AG04450 (cell line): ENCODE measurements at regions not wholly inside any gene's neighbourhood (a gene's known extent, or its start where the extent isn't known, plus 50 kb on each side); places are given as distances from the start of the nearest gene placed in this dataset.

ENCODE experiments used
- CTCF ChIA-PET: fragments of 300-600, 350-600 bp; formaldehyde crosslinking; extraction: SDS; loops from one replicate; lab custom pipeline; 2022; ENCODE audit warnings: antibody characterized with exemption, inconsistent platforms; lab: Charles Lee
- POLR2A ChIA-PET: fragments of 350-600 bp; formaldehyde crosslinking; extraction: SDS; loops from one replicate; lab custom pipeline; 2021; ENCODE audit warnings: antibody characterized with exemption, inconsistent platforms; lab: Yijun Ruan, JAX
- DNase-seq: peaks from one replicate; pipeline ENCODE4 v3.0.0-alpha.2; 2011; ENCODE audit warnings: low read depth, low spot score
- H3K27ac ChIP-seq: one replicate; pipeline ENCODE4 v1.5.1; 2012; ENCODE audit warnings: low read depth, low read length, control low read depth
- H3K27me3 ChIP-seq: one replicate; pipeline ENCODE4 v1.6.0; 2012; ENCODE audit warnings: low read length; ENCODE audit not compliant: control insufficient read depth, insufficient read depth
- H3K4me3 ChIP-seq: 2 replicates; pipeline ENCODE4 v1.5.1; 2011; ENCODE audit warnings: mild to moderate bottlenecking, low read depth, low read length, control low read depth
- H3K9me3 ChIP-seq: 2 replicates; pipeline ENCODE4 v1.5.1; 2012; ENCODE audit warnings: low read length; ENCODE audit not compliant: control insufficient read depth, insufficient read depth
- TF ChIP-seq, protein P1 (sequence below): IDR thresholded peaks from 2 replicates; pipeline ENCODE4 v1.5.1; 2011; ENCODE audit warnings: low read depth, low read length, control low read depth, inconsistent platforms

DNA sequence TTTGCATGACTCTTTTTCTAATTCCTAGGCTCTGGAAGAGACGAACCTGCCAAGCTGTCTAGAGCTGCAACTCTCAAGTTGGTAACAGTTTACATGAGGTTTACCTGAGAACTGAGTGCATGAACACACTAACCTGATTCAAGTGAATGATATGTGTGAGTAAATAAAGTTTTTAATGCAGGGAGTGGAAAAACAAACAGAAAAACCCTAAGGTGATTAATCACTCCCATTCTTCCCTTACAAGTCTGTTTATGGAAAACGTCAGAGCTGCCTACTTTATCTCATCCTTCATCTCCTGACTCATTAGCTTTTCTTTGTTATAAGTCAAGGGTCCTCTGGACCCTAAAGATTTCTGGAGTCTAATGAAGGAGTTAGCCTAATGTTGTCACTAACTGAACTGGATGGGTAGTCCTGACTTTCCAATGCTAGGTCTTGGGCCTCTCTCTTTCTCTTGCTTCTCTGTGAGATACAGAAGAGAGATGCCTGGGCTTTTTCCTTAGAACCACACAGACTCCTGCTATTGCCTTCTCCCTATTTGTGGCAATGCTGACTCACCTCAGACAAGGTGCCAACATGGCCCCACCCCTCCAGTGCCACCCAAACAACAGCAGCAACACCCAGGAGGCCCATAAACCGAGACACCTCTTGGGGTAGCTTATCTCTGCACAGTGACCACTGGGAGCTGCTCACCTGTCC, 952.4 kb downstream of the EPHA4 start:
- DNase-seq: no peak
- ChIA-PET CTCF (no interaction called here), POLR2A (no interaction called here)
- H3K27me3 ChIP-seq: no peaks in the 10 kb centered on the region
- no peak overlapping the region for H3K27ac ChIP-seq
- TF ChIP-seq, protein P1, sequence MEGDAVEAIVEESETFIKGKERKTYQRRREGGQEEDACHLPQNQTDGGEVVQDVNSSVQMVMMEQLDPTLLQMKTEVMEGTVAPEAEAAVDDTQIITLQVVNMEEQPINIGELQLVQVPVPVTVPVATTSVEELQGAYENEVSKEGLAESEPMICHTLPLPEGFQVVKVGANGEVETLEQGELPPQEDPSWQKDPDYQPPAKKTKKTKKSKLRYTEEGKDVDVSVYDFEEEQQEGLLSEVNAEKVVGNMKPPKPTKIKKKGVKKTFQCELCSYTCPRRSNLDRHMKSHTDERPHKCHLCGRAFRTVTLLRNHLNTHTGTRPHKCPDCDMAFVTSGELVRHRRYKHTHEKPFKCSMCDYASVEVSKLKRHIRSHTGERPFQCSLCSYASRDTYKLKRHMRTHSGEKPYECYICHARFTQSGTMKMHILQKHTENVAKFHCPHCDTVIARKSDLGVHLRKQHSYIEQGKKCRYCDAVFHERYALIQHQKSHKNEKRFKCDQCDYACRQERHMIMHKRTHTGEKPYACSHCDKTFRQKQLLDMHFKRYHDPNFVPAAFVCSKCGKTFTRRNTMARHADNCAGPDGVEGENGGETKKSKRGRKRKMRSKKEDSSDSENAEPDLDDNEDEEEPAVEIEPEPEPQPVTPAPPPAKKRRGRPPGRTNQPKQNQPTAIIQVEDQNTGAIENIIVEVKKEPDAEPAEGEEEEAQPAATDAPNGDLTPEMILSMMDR: no peak
- H3K9me3 ChIP-seq: no peaks in the 10 kb centered on the region
- H3K4me3 ChIP-seq: no peak overlapping the region

DNA sequence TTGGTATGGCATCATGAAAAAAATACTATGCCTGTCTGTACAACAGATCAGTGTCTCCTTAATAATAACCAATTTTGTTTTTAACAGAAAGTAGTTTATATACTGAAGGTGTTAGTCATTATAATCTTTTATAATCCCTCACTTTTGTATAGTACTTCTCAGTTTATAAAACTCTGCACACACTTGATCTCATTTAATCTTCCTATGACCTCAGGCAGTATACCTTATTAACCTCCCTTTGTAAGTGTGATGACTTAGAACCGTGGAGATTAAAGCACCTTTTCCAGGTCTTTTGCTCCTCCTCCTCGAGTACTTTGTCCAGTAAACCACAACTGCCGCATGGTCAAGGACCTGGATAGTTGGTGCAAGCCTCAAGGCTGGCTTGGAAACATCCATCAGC, 945.5 kb downstream of the EPHA4 start:
- no peak overlapping the region for H3K4me3 ChIP-seq
- no peaks in the 10 kb centered on the region for H3K9me3 ChIP-seq
- no peaks in the 10 kb centered on the region for H3K27me3 ChIP-seq
- DNase-seq: no peak
- ChIA-PET POLR2A (no interaction called here), CTCF (no interaction called here)
- TF ChIP-seq, protein P1: no peak
- no peak overlapping the region for H3K27ac ChIP-seq

DNA sequence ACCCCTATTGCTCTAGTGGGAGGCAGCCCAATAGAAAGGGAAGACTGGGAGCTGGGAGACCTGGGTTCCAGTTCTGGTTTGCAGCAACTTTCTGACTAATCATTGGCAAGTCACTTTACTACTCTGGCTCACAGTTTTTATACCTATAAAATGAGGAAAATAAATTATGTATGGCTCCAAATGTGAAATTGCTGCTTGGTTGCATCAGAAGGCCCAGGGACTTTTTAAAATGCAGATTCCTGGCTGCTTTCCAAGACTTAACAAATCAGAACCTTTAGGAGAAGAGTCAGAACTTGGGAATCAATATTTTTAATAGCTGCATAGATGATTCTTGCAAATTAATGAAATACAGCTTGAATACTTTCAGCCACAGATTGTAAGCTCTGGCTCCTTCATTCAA, 943.9 kb downstream of the EPHA4 start:
- ChIA-PET CTCF (interaction anchor here (1.1 to 1.3 kb wide), 2 partner anchors 14 to 523 kb away, joined by 3 to 4 read pairs; no protein-coding TSS in a partner anchor), POLR2A (no interaction called here)
- DNase-seq: no peak
- no peak overlapping the region for H3K4me3 ChIP-seq
- H3K27me3 ChIP-seq: no peaks in the 10 kb centered on the region
- H3K9me3 ChIP-seq: no peaks in the 10 kb centered on the region
- no peak overlapping the region for H3K27ac ChIP-seq
- TF ChIP-seq, protein P1: no peak

DNA sequence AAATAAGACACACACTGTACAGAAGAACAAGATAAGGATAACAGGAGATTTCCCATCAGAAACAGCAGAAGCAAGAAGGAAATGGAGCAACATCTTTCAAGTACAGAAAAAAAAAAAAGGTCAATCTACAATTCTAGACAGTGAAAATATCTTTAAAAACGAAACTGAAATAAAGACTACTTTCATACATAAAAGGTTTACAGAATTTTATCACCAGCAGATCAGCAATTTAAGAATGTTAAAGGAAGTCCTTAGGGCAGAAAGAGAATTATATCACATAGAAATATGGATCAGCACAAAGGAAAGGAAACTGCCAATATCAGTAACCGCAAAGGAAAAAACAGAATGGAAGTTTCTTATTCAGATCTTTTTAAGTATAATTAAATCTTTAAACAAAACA, 931.0 kb downstream of the EPHA4 start:
- ChIA-PET CTCF (interaction anchor here (0.6 to 0.7 kb wide), 2 partner anchors 63 to 567 kb away, joined by 4 read pairs; no protein-coding TSS in a partner anchor), POLR2A (no interaction called here)
- no peak for DNase-seq
- no peak overlapping the region for H3K27ac ChIP-seq
- H3K4me3 ChIP-seq: no peak overlapping the region
- no peaks in the 10 kb centered on the region for H3K27me3 ChIP-seq
- TF ChIP-seq, protein P1: no peak
- no peaks in the 10 kb centered on the region for H3K9me3 ChIP-seq

DNA sequence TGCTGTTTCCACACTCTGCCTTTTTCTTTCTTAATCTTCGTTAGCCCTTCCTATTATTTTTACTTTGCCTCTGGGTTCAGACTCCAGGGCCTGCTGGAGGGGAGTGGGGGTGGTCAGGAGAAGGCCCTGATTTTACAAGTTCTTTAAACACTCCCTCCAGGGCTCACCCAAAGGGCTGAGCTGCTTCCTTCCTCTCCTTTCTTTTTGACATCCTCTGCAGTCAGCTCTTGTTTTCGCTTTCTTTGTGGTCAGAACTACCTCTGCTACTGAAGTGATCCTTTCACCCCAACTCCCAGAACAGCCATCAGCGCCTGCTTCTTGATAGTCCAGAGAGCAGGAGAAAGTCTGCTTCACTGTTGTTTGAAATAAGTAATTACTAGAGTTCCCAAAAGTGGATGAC, 925.7 kb downstream of the EPHA4 start:
- no peaks in the 10 kb centered on the region for H3K9me3 ChIP-seq
- TF ChIP-seq, protein P1: no peak
- ChIA-PET POLR2A (no interaction called here), CTCF (no interaction called here)
- no peak for DNase-seq
- H3K27ac ChIP-seq: no peak overlapping the region
- no peaks in the 10 kb centered on the region for H3K27me3 ChIP-seq
- no peak overlapping the region for H3K4me3 ChIP-seq
